ENCODE measurements at regions not wholly inside any gene's neighbourhood (a gene's known extent, or its start where the extent isn't known, plus 50 kb on each side); places are given as distances from the start of the nearest gene placed in this dataset.

DNA sequence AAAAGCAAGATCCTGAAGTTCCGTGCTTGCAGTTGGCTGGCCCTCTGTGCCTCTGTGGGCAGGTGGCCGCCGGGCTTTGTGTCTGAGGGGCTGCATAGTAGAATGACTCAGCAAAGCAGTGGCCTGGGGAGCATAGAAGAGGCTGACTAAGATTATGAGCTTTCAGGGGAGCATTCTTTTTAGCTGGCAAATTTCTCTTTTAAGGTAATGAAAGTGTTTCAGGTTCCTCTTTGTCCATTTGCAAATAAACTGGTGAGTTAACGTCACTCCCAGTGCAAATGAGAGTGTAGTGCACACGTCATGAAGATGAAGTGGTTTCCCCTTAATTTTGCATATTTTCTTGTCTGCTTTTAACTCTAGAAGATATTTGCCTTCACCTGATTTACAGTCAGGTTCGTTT is 98.6 kb downstream of the BCL2L11 start:
- Mint-ChIP-seq H3K4me3 (no peak overlapping the region), H3K36me3 (ENCODE audit: insufficient read depth) (peaks cover 2% of the 10 kb centered on the region), H3K9me3 (peaks cover 2 to 12% of the 10 kb centered on the region in 2 donors), H3K27ac (no peak overlapping the region), H3K27me3 (peaks cover 5 to 6% of the 10 kb centered on the region in 2 donors), H3K4me1 (ENCODE audit: low read depth in 2 of 2) (peaks cover 0 to 3% of the 10 kb centered on the region in 2 donors)
- ATAC-seq (replicated peaks) (no peak), DNase-seq (no peak)

DNA sequence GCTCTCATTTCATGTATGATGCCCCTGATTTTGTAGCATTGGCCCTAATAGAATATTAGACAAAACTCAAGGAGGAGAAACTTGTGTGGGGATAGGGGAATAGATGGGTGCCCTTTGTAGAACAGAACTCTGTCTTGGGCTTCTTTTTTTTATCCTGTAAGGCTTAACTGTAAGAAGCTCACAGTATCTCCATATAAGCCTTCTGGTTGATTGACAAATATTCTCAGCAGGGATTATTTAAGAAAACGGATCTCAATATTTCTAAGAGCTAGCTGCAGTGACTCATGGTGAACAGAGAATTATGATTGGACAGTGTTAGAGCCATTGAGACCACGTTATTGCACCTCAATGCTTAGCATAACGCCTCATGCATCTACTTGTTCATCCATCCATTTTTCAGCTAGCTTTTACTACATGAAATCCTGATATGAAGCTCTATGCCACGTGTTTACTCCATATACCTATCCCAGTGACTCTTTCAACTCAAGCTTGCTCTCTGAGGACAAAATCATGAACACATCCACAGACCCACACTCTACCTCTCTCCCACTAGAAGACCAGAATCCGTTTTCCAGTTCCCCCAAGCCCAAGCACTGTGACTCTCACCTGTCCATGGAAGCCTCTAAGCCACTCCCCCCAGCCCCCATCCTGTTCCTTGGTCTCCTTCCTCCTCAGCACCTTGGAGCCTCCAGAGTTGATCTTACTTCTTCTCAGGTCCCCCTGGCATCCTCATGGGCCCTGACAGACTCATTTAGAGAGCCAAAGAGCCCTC is 99.2 kb downstream of the BCL2L11 start:
- DNase-seq (no peak), ATAC-seq (replicated peaks) (no peak)
- peaks cover 2% of the 10 kb centered on the region for H3K36me3 Mint-ChIP-seq (ENCODE audit: insufficient read depth)
- no peak overlapping the region for H3K27ac Mint-ChIP-seq
- no peak overlapping the region for H3K4me3 Mint-ChIP-seq
- peaks cover 5 to 6% of the 10 kb centered on the region in 2 donors for H3K27me3 Mint-ChIP-seq
- peaks cover 0 to 3% of the 10 kb centered on the region in 2 donors for H3K4me1 Mint-ChIP-seq (ENCODE audit: low read depth in 2 of 2)
- peaks cover 2 to 7% of the 10 kb centered on the region in 2 donors for H3K9me3 Mint-ChIP-seq

DNA sequence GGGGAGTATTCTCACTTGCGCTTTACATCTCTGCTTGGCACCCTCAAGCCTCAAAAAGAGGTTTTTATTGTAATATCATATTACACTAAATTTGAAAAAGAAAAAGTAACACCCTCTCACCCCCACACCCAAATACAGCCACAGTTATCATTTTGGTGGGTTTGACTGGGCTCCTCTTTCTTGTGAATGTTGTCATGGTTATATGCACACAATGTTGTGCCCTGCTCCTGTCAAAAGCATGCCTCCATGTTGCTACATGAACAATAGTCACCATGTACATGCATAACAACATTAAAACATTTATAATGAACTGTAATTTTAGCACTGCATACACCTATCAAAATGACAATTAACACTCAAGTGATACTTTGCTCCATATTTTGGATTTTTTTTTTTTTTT is 100.2 kb downstream of the BCL2L11 start:
- H3K4me1 Mint-ChIP-seq (ENCODE audit: low read depth in 2 of 2), result peaks cover 0 to 3% of the 10 kb centered on the region in 2 donors
- no peak for ATAC-seq (replicated peaks)

DNA sequence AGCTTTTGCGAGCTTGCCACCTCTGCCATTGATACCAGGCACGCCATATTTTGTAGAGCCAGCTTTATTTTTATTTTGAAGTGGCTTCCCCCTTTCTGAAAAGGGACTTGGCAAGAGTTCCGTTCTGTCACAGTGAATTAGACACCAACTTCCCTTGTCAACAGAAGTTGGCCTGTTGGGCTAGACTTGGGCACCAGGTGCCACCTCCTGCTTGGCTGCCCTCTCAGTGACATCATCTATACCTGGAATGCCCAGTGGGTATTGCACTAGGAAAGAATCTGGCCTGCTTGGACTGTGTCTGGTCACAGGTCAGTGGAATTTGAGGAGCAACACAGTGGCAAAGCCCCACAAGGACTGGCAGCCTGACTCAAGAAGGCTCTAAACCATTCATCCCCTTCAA is 101.0 kb downstream of the BCL2L11 start:
- peaks cover 2% of the 10 kb centered on the region for H3K36me3 Mint-ChIP-seq (ENCODE audit: insufficient read depth)
- DNase-seq (no peak), ATAC-seq (replicated peaks) (no peak)
- H3K27ac Mint-ChIP-seq, result no peak overlapping the region
- H3K4me3 Mint-ChIP-seq, result no peak overlapping the region
- peaks cover 5 to 17% of the 10 kb centered on the region in 2 donors for H3K27me3 Mint-ChIP-seq
- H3K9me3 Mint-ChIP-seq, result peaks cover 0 to 7% of the 10 kb centered on the region in 2 donors
- H3K4me1 Mint-ChIP-seq (ENCODE audit: low read depth in 2 of 2), result peaks cover 0 to 3% of the 10 kb centered on the region in 2 donors

More for the DNA sequence above, 100.2 kb downstream of the BCL2L11 start:
- no peak overlapping the region for H3K27ac Mint-ChIP-seq
- H3K4me3 Mint-ChIP-seq, result no peak overlapping the region
- DNase-seq, result no peak
- peaks cover 0 to 7% of the 10 kb centered on the region in 2 donors for H3K9me3 Mint-ChIP-seq
- peaks cover 5 to 15% of the 10 kb centered on the region in 2 donors for H3K27me3 Mint-ChIP-seq
- peaks cover 2% of the 10 kb centered on the region for H3K36me3 Mint-ChIP-seq (ENCODE audit: insufficient read depth)

DNA sequence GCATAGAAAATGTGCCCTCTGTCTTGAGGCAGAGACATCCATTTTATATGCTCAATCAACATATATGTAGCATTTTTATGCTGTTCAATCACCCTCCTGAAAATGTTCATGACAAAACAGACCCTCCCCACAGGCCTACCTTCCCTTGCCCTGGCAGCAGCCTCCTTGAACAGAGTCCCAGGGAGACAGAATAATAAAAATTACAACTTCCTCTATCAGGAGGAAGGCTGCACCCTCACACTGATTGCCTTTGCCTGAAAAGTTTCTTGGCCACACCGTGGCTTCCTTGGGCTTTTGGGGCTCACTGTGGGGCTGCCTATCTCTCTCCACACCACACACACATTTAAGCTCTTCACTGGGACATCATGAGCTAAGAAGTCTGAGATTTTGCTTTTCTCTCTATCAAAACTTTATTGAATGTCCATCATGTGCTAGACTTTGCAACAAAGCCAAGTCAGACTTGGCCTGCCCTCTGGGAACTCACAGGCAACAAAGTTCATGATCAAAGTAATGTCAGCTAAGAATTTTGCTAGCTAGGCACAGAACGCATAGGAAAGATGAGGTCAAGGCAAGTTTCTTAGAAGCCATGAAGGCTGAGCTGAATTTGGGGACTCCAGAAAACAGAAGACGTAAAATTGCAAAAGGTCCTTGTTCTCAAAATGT is 101.6 kb downstream of the BCL2L11 start:
- H3K36me3 Mint-ChIP-seq (ENCODE audit: insufficient read depth), result peaks cover 2% of the 10 kb centered on the region
- H3K4me3 Mint-ChIP-seq, result no peak overlapping the region
- DNase-seq (no peak), ATAC-seq (replicated peaks) (no peak)
- H3K9me3 Mint-ChIP-seq, result peaks cover 0 to 7% of the 10 kb centered on the region in 2 donors
- no peak overlapping the region for H3K27ac Mint-ChIP-seq
- H3K27me3 Mint-ChIP-seq, result peaks cover 5 to 17% of the 10 kb centered on the region in 2 donors
- peaks cover 0 to 3% of the 10 kb centered on the region in 2 donors for H3K4me1 Mint-ChIP-seq (ENCODE audit: low read depth in 2 of 2)

DNA sequence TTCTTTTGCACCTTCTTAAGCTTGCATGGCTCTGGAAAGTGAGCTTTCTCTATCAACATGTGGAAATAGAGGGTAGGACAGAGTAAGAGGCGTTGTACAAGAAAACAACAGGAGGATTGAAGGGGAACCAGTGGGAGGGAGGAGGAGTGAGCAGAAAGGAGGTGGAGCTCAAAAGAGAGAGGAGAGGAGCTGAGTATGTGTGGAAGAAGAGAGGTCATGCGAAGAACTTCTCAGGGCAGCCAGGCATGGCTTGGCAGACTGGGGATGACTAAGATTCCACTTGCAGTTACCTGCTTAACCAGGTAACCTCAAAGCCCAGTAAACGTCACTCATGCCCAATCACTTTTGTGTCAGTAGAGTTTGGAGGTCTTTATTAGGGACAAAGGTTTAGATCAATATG is 105.1 kb downstream of the BCL2L11 start:
- H3K9me3 Mint-ChIP-seq, result peaks cover 0 to 7% of the 10 kb centered on the region in 2 donors
- no peaks in the 10 kb centered on the region for H3K36me3 Mint-ChIP-seq (ENCODE audit: insufficient read depth)
- peaks cover 5 to 17% of the 10 kb centered on the region in 2 donors for H3K27me3 Mint-ChIP-seq
- no peak overlapping the region for H3K4me3 Mint-ChIP-seq
- no peak for ATAC-seq (replicated peaks)
- peak overlapping the region in 1 of 2 donors; percentile 47 for H3K27ac Mint-ChIP-seq
- DNase-seq, result no peak
- peaks cover 3 to 6% of the 10 kb centered on the region in 2 donors for H3K4me1 Mint-ChIP-seq (ENCODE audit: low read depth in 2 of 2)

DNA sequence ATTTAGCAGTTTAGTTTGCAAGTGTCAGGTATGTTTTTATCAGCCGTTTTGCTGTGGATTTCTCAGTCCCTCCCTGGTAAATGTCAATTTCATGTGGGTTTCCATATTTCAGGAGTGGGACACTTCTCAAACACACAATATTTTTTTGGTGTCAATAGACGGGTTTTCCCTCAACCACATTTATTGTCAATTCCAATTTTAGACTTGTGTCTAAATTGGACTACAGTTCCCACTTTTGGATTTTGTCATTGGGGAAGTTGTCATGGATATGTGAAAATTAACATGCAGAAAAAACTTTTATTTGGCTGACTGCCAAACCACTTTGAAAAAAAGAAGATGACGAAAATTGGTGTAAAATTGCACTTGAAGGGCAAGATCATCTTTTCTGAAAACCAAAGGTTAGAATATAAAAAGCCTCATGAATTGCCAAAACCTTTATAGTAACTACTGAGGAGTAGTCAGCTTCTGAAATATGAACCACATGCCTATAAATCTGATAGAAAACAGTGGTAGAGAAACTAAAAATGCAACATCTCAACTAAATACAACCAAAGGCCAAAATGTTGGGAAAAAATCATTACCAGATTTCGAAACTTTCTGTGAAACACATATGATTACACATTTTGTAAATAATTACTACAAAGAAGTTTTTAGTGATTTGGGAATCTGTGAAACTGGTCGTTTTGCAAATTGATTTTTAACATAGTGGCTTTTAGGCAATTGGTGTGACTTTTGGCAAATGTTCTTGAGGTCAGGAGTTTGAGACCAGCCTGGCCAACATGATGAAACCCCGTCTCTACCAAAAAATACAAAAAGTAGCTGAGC is 106.4 kb downstream of the BCL2L11 start:
- H3K4me1 Mint-ChIP-seq (ENCODE audit: low read depth in 2 of 2), result peaks cover 3 to 6% of the 10 kb centered on the region in 2 donors
- H3K4me3 Mint-ChIP-seq, result no peak overlapping the region
- ATAC-seq (replicated peaks) (no peak), DNase-seq (no peak)
- peaks cover 0 to 12% of the 10 kb centered on the region in 2 donors for H3K9me3 Mint-ChIP-seq
- H3K27ac Mint-ChIP-seq, result no peak overlapping the region
- H3K27me3 Mint-ChIP-seq, result peaks cover 5 to 17% of the 10 kb centered on the region in 2 donors
- no peaks in the 10 kb centered on the region for H3K36me3 Mint-ChIP-seq (ENCODE audit: insufficient read depth)

DNA sequence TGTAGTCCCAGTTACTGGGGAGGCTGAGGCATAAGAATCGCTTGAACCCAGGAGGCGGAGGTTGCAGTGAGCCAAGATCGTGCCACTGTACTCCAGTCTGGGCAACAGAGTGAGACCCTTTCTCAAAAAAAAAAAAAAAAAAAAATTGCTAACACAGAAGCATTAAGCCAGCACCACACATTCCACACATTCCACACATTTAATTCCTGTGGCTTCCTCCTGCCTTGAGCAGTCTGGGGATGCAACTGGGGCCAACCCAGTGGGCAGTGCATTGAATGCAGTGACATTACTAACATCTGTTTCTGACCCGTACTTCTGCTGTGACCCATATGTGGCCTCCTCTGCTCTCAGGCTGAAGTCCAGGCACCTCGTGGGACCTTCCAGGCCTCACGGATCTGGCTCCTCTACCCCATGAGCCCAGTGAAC is 107.0 kb downstream of the BCL2L11 start:
- Mint-ChIP-seq H3K27ac (no peak overlapping the region), H3K4me3 (no peak overlapping the region), H3K4me1 (ENCODE audit: low read depth in 2 of 2) (peaks cover under 1 to 6% of the 10 kb centered on the region in 2 donors), H3K9me3 (peaks cover 0 to 10% of the 10 kb centered on the region in 2 donors), H3K27me3 (peaks cover 3 to 13% of the 10 kb centered on the region in 2 donors), H3K36me3 (ENCODE audit: insufficient read depth) (peaks cover 2% of the 10 kb centered on the region)
- ATAC-seq (replicated peaks) (no peak), DNase-seq (no peak)

DNA sequence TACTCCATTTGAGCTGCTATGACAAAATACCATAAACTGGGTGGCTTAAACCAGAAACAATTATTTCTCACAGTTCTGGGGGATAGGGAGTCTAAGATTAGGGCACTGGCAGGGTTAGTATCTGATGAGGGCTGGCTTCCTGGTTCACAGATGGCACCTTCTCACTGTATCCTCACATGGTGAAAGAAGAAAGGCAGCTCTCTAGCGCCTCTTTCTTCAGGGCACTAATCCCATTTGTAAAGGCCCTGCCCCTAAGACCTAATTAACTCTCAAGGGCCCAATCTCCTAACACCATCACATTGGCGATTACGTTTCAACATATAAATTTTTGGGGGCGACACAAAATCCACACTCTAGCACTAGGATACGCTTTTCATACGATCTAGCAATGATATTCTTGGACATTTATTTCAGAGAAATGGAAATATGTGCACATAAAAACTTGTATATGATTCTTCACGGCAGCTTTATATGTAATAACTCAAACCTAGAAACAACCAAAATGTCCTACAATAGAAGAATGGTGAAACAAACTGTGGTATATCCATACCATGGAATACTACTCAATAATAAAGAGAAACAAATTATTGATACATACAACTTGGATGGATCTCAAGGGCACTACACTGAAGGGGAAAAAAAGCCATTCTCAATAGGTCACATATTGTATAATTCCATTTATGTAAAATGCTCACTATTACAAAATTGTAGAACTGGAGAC is 111.0 kb downstream of the BCL2L11 start:
- Mint-ChIP-seq H3K27me3 (no peaks in the 10 kb centered on the region), H3K4me3 (no peak overlapping the region), H3K36me3 (ENCODE audit: insufficient read depth) (peaks cover 2% of the 10 kb centered on the region), H3K9me3 (peaks cover 0 to 6% of the 10 kb centered on the region in 2 donors), H3K27ac (no peak overlapping the region), H3K4me1 (ENCODE audit: low read depth in 2 of 2) (peaks cover 4 to 6% of the 10 kb centered on the region in 2 donors)
- ATAC-seq (replicated peaks) (no peak), DNase-seq (no peak)

DNA sequence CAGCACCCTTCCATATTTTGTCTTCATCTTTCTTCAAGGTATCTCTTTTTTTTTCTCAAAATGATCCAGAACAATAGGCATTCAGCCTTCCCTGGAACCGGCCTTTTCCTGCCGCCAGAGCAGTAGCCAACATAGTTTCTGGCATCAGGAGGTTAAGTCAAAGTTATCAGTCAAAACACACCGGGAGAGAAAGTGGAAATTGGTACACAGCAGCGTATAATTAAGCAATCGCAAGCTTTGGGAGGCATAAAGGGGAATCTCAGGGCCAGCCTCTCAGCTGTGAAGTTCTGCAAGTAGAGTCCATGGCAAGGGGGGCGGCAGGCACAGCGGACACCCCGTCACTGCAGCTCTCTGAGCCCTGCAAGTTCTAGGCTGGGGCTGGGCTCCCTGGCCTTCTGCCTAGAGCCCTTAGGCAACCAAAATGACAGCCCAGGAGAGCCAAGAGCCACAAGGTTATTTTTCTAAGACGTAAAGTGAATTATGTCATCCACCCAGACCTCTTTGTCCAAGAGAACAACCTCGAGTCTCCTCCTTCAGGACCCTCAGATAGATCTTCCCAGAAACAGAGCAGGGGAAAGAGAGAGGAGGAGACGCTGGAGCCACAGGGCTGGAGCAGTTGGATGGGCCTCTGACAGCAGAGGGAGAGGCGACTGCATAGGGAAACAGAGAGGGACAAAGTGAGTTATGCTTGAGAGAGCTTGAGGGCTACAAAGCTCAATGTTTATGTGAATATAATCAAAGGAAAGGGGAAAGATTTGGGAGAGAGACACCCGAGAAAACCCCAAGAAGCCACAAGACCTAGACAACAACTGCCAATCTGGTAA is 114.7 kb downstream of the BCL2L11 start:
- Mint-ChIP-seq H3K4me3 (no peak overlapping the region), H3K27ac (peak overlapping the region in 1 of 2 donors; percentile 5), H3K36me3 (ENCODE audit: insufficient read depth) (peaks cover 5% of the 10 kb centered on the region), H3K27me3 (no peaks in the 10 kb centered on the region), H3K4me1 (ENCODE audit: low read depth in 2 of 2) (peaks cover 0 to 4% of the 10 kb centered on the region in 2 donors), H3K9me3 (peaks cover 0 to 6% of the 10 kb centered on the region in 2 donors)
- ATAC-seq (replicated peaks) (no peak), DNase-seq (no peak)

DNA sequence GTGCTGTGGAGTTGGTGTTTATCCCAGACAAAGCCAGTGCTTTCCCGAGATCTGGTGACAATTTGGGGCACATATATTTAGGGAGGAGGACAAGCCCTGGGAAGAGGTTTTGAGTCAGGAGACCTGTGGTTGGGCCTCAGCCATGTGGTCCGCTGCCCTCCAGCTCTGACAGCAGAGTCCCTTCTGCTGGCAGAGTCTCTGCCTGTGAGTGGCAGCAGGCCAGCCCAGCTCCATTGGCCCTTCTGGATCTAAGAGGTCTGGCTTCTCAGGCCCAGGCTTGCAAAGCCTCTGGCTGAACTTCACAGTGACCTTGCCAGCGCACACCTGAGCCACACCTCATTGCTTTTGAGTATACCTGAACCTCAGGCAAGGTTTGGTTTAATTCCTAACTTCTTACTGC is 115.3 kb downstream of the BCL2L11 start:
- ATAC-seq (replicated peaks), result no peak
- no peaks in the 10 kb centered on the region for H3K27me3 Mint-ChIP-seq
- no peak overlapping the region for H3K27ac Mint-ChIP-seq
- peaks cover 0 to 6% of the 10 kb centered on the region in 2 donors for H3K9me3 Mint-ChIP-seq
- no peak overlapping the region for H3K4me3 Mint-ChIP-seq
- peaks cover 5% of the 10 kb centered on the region for H3K36me3 Mint-ChIP-seq (ENCODE audit: insufficient read depth)
- H3K4me1 Mint-ChIP-seq (ENCODE audit: low read depth in 2 of 2), result peaks cover 0 to 4% of the 10 kb centered on the region in 2 donors
- no peak for DNase-seq

DNA sequence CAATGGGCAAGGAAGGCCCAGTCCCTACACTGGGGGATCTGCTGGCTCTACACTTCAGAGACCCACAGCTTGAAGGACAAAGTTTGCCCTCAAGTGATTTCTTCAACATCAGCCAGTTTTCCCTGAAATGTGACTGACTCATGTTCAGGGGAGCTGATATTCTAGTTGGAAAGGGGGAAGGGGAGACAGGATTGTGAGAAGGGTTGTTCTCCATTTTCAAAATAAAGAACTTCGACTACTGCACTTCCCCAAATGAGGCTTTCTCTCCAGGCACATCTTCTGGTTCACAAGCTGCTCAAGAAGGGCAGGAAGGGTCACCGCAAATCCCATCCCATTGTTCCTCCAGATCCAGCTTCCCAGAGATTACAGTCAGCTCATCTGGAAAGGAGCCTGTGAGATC is 117.6 kb downstream of the BCL2L11 start:
- H3K4me3 Mint-ChIP-seq, result no peak overlapping the region
- H3K9me3 Mint-ChIP-seq, result no peaks in the 10 kb centered on the region
- ATAC-seq (replicated peaks) (no peak), DNase-seq (no peak)
- H3K4me1 Mint-ChIP-seq (ENCODE audit: low read depth in 2 of 2), result peaks cover 0 to 4% of the 10 kb centered on the region in 2 donors
- H3K27ac Mint-ChIP-seq, result peak overlapping the region in 1 of 2 donors; percentile 39
- no peaks in the 10 kb centered on the region for H3K27me3 Mint-ChIP-seq
- H3K36me3 Mint-ChIP-seq (ENCODE audit: insufficient read depth), result peaks cover 6% of the 10 kb centered on the region

Measured in effector memory CD8-positive, alpha-beta T cell (primary cell).